ENCODE measurements at regions not wholly inside any gene's neighbourhood (a gene's known extent, or its start where the extent isn't known, plus 50 kb on each side); places are given as distances from the start of the nearest gene placed in this dataset.

DNA sequence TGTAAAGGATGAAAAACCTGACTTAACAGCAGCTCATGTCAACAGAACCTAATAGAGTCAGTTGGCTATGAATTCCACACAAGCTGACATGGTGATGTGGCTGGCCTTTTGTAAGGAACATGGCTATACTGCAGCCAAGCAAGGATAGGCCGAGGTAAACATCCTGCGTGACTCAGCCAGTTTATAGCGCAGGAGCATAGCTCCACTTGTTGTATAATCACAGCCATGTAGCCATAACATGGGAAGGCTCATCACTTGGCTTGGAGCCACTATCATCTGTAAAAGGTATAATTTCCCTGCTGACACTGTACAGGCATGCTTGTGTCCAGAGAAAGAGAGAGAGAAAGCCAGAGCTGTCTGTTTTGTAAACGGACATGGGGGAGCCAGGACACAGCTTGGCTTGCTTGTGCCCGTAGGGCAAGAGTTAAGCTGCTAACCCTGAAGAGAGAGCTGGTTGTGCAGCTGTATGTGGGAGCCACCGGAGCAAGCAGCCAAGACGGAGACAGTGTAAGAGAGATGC, 104.4 kb upstream of the PLET1 start:
- POLR2A ChIA-PET = no interaction called here
- no peak for DNase-seq (ENCODE audit: extremely low spot score)
- no peak for TF ChIP-seq FOXM1 (IDR thresholded peaks at IDR 0.05; ENCODE audit: borderline replicate concordance)
- no peak for TF ChIP-seq ARNT (IDR thresholded peaks at IDR 0.05)
- TF ChIP-seq, protein P1, sequence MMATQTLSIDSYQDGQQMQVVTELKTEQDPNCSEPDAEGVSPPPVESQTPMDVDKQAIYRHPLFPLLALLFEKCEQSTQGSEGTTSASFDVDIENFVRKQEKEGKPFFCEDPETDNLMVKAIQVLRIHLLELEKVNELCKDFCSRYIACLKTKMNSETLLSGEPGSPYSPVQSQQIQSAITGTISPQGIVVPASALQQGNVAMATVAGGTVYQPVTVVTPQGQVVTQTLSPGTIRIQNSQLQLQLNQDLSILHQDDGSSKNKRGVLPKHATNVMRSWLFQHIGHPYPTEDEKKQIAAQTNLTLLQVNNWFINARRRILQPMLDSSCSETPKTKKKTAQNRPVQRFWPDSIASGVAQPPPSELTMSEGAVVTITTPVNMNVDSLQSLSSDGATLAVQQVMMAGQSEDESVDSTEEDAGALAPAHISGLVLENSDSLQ (IDR thresholded peaks at IDR 0.05) = no peak
- no peak for TF ChIP-seq BHLHE40 (IDR thresholded peaks at IDR 0.05; ENCODE audit: borderline replicate concordance)
- no peak for TF ChIP-seq ELF4 (IDR thresholded peaks at IDR 0.05)
- no peak for TF ChIP-seq L3MBTL2 (conservative IDR thresholded peaks at IDR 0.05)
- no peak for TF ChIP-seq FOXA1 (IDR thresholded peaks at IDR 0.05)
- no peak for TF ChIP-seq NFRKB (IDR thresholded peaks at IDR 0.05)
- no peak for TF ChIP-seq SUZ12 (IDR thresholded peaks at IDR 0.05)
- TF ChIP-seq LEF1 (IDR thresholded peaks at IDR 0.05; ENCODE audit: borderline replicate concordance) = no peak
- no peak for TF ChIP-seq ZNF384 (IDR thresholded peaks at IDR 0.05)
- no peak for TF ChIP-seq SP1 (IDR thresholded peaks at IDR 0.05)
- no peak for TF ChIP-seq TARDBP (IDR thresholded peaks at IDR 0.05)
- TF ChIP-seq FOXK2 (IDR thresholded peaks at IDR 0.05) = no peak
- TF ChIP-seq HDGF (IDR thresholded peaks at IDR 0.05; ENCODE audit: borderline replicate concordance) = no peak
- no peak for TF ChIP-seq CTBP1 (IDR thresholded peaks at IDR 0.05; ENCODE audit: borderline replicate concordance)
- CTCF ChIA-PET = no interaction called here

DNA sequence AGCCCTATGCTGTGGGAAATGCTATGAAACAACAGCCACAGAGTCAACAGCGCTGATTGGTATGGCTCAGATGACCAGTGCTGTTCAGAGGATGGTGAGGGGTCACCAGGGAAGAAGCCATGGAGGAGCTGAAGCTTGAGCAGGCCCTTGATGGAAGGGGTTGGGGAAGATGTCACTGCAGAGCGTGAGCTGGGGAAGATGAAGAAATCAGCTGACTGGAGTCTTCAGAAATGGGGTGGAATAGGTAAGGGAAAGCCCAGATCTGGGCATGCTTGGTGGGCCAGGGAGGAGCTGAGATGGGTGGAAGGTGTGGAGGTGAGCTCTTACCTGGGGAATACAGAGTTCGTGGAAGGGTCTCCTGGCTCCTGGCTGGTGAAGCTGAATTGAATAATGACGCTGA, 105.4 kb upstream of the PLET1 start:
- ChIA-PET POLR2A (no interaction called here), CTCF (no interaction called here)
- TF ChIP-seq L3MBTL2 (conservative IDR thresholded peaks at IDR 0.05) (no peak), ARNT (IDR thresholded peaks at IDR 0.05) (no peak)
- no peak for DNase-seq (ENCODE audit: extremely low spot score)

DNA sequence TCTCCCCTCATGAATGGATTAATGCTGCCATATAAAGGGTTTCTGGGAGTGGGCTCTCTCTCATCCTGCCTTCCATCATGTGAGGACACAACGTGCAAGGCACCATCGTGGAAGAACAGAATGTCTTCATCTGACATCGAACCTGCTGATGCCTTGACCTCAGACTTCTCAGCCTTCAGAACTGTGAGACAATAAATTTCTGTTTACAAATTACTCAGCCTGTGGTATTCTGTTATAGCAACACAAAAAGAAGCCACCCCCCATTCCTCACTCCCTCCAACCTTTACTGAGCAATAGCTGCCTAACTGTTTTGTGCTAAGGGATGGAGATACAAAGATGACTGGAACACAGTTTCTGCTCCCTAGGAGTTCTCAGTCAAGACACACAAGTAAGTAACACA, 106.1 kb upstream of the PLET1 start:
- POLR2A ChIA-PET = no interaction called here

DNA sequence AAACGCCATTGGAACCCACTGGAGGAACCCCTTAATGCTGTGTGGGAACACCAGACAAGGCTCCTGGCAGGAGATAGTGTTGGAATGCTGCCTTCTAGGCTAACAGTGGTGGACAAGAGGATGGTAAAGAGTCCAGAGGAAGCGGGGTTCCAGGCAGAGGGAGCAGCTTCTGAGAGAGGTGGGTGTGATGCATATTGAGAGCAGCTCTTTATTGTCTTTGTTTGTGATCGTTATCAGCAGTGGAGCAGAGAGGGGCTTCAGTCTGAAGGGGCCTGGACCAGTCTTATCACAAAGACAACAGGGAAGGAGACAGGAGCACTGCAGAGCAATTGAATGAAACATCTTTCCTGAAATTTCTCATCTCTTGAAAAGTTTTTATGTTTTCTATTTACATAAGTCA, 106.8 kb upstream of the PLET1 start:
- ChIA-PET CTCF (no interaction called here), POLR2A (no interaction called here)
- no peak for DNase-seq (ENCODE audit: extremely low spot score)
- TF ChIP-seq SP1 (IDR thresholded peaks at IDR 0.05) (no peak), CTBP1 (IDR thresholded peaks at IDR 0.05; ENCODE audit: borderline replicate concordance) (no peak), SUZ12 (IDR thresholded peaks at IDR 0.05) (no peak), LEF1 (IDR thresholded peaks at IDR 0.05; ENCODE audit: borderline replicate concordance) (no peak), ZNF384 (IDR thresholded peaks at IDR 0.05) (no peak), FOXM1 (IDR thresholded peaks at IDR 0.05; ENCODE audit: borderline replicate concordance) (no peak), FOXK2 (IDR thresholded peaks at IDR 0.05) (no peak), HDGF (IDR thresholded peaks at IDR 0.05; ENCODE audit: borderline replicate concordance) (no peak), L3MBTL2 (conservative IDR thresholded peaks at IDR 0.05) (no peak), ELF4 (IDR thresholded peaks at IDR 0.05) (no peak), BHLHE40 (IDR thresholded peaks at IDR 0.05; ENCODE audit: borderline replicate concordance) (no peak), NFRKB (IDR thresholded peaks at IDR 0.05) (no peak), TARDBP (IDR thresholded peaks at IDR 0.05) (no peak), FOXA1 (IDR thresholded peaks at IDR 0.05) (no peak), ARNT (IDR thresholded peaks at IDR 0.05) (no peak)
- TF ChIP-seq, protein P1 (IDR thresholded peaks at IDR 0.05) = no peak

More for the DNA sequence above, 106.1 kb upstream of the PLET1 start:
- TF ChIP-seq SP1 (IDR thresholded peaks at IDR 0.05) (no peak), ARNT (IDR thresholded peaks at IDR 0.05) (no peak), HDGF (IDR thresholded peaks at IDR 0.05; ENCODE audit: borderline replicate concordance) (no peak), CTBP1 (IDR thresholded peaks at IDR 0.05; ENCODE audit: borderline replicate concordance) (no peak), L3MBTL2 (conservative IDR thresholded peaks at IDR 0.05) (no peak), ELF4 (IDR thresholded peaks at IDR 0.05) (no peak), ZNF384 (IDR thresholded peaks at IDR 0.05) (no peak), SUZ12 (IDR thresholded peaks at IDR 0.05) (no peak), BHLHE40 (IDR thresholded peaks at IDR 0.05; ENCODE audit: borderline replicate concordance) (no peak), LEF1 (IDR thresholded peaks at IDR 0.05; ENCODE audit: borderline replicate concordance) (no peak)
- no peak for DNase-seq (ENCODE audit: extremely low spot score)
- CTCF ChIA-PET = no interaction called here

DNA sequence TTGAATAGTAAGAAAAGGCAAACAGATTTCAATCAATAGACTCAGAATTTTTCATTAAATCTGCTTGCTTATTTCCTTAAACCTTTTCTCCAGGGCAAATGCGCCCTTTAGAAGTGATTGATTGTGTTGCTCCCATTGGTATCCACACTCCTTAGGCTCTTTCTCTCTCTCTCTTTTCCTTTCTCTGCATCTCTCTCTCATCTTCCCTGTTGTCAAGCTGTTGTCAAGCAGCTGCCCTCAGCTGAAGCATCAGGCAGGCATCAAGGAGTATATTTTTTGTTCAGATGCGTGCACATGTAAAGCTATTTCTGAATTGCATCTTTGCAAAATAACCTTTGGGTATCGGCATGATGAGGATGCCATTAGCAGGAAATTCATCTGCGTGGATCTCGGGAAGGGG, 107.2 kb upstream of the PLET1 start:
- no peak for DNase-seq (ENCODE audit: extremely low spot score)
- TF ChIP-seq TARDBP (IDR thresholded peaks at IDR 0.05) = no peak
- TF ChIP-seq HDGF (IDR thresholded peaks at IDR 0.05; ENCODE audit: borderline replicate concordance) = no peak
- TF ChIP-seq ZNF384 (IDR thresholded peaks at IDR 0.05) = no peak
- no peak for TF ChIP-seq BHLHE40 (IDR thresholded peaks at IDR 0.05; ENCODE audit: borderline replicate concordance)
- TF ChIP-seq, protein P1 (IDR thresholded peaks at IDR 0.05) = no peak
- no peak for TF ChIP-seq ELF4 (IDR thresholded peaks at IDR 0.05)
- no peak for TF ChIP-seq FOXA1 (IDR thresholded peaks at IDR 0.05)
- no peak for TF ChIP-seq CTBP1 (IDR thresholded peaks at IDR 0.05; ENCODE audit: borderline replicate concordance)
- no peak for TF ChIP-seq SP1 (IDR thresholded peaks at IDR 0.05)
- no peak for TF ChIP-seq NFRKB (IDR thresholded peaks at IDR 0.05)
- TF ChIP-seq LEF1 (IDR thresholded peaks at IDR 0.05; ENCODE audit: borderline replicate concordance) = no peak
- no peak for TF ChIP-seq ARNT (IDR thresholded peaks at IDR 0.05)
- TF ChIP-seq FOXM1 (IDR thresholded peaks at IDR 0.05; ENCODE audit: borderline replicate concordance) = no peak
- TF ChIP-seq FOXK2 (IDR thresholded peaks at IDR 0.05) = no peak
- no peak for TF ChIP-seq L3MBTL2 (conservative IDR thresholded peaks at IDR 0.05)
- TF ChIP-seq SUZ12 (IDR thresholded peaks at IDR 0.05) = no peak
- POLR2A ChIA-PET = no interaction called here
- CTCF ChIA-PET = interaction anchor here (0.6 kb wide), 1 partner anchor 73 kb away, joined by 3 read pairs; no protein-coding TSS in a partner anchor

DNA sequence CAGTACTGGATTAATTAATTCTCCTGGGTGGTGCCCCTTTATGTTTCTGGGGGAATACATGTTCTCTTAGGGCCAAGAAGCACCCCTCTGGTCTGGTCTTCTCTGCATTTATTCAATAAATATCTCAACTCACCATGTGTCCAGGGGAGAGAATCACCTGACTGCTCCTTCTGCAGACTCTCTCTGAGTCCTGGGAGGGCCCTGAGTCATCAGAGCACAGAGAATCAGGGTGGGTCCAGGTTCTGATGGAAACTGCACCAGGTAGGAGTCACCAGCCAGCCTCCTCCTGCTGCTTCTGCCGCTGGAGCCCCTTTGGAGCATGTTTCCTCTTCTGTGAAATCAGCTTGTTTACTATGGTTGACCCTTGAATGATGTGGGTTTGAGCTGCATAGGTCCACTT, 107.7 kb upstream of the PLET1 start:
- DNase-seq (ENCODE audit: extremely low spot score) = no peak
- ChIA-PET CTCF (interaction anchor here (0.6 kb wide), 1 partner anchor 74 kb away, joined by 3 read pairs; no protein-coding TSS in a partner anchor), POLR2A (no interaction called here)
- TF ChIP-seq SUZ12 (IDR thresholded peaks at IDR 0.05) = no peak
- TF ChIP-seq SP1 (IDR thresholded peaks at IDR 0.05) = no peak
- TF ChIP-seq, protein P1 (IDR thresholded peaks at IDR 0.05) = no peak
- TF ChIP-seq CTBP1 (IDR thresholded peaks at IDR 0.05; ENCODE audit: borderline replicate concordance) = no peak
- no peak for TF ChIP-seq ZNF384 (IDR thresholded peaks at IDR 0.05)
